Neuron (in vitro differentiated cells): ENCODE measurements at regions not wholly inside any gene's neighbourhood (a gene's known extent, or its start where the extent isn't known, plus 50 kb on each side); places are given as distances from the start of the nearest gene placed in this dataset.
"Not testable (repeated sequence)": the region's sequence is repeated elsewhere in the genome, so short reads cannot be mapped to it uniquely, and the experiment has no call there.

Source experiments
- H2AFZ ChIP-seq: one replicate; pipeline ENCODE4 v1.6.1; 2013; ENCODE audit warnings: low read depth, mild to moderate bottlenecking, inconsistent platforms, low read length, moderate library complexity
- H3K27me3 ChIP-seq: one replicate; pipeline ENCODE4 v1.6.1; 2013; ENCODE audit warnings: low read length; ENCODE audit not compliant: insufficient read depth
- H3K36me3 ChIP-seq: one replicate; pipeline ENCODE4 v1.6.1; 2013; ENCODE audit warnings: low read length; ENCODE audit not compliant: insufficient read depth
- H3K4me1 ChIP-seq: one replicate; pipeline ENCODE4 v1.6.1; 2013; ENCODE audit warnings: low read length; ENCODE audit not compliant: insufficient read depth
- H3K4me3 ChIP-seq: 2 replicates; pipeline ENCODE4 v1.5.1; 2013; ENCODE audit warnings: mild to moderate bottlenecking, low read length, moderate library complexity
- H3K9me3 ChIP-seq: one replicate; pipeline ENCODE4 v1.6.1; 2013; ENCODE audit warnings: low read length

- H3K4me3 ChIP-seq, result no peak overlapping the region
- H3K27me3 ChIP-seq, result no peaks in the 10 kb centered on the region
- no peaks in the 10 kb centered on the region for H3K36me3 ChIP-seq
- H2AFZ ChIP-seq, result no peak overlapping the region
- H3K9me3 ChIP-seq, result peaks cover 2% of the 10 kb centered on the region
- H3K4me1 ChIP-seq, result peaks cover 3% of the 10 kb centered on the region
Measured at GRCh38 chr1:204002614-204003013, 70.3 kb upstream of the SOX13 start.

- no peaks in the 10 kb centered on the region for H3K27me3 ChIP-seq
- H3K9me3 ChIP-seq, result peaks cover 2% of the 10 kb centered on the region
- H3K4me3 ChIP-seq, result no peak overlapping the region
- H2AFZ ChIP-seq, result no peak overlapping the region
- H3K4me1 ChIP-seq, result no peaks in the 10 kb centered on the region
- no peaks in the 10 kb centered on the region for H3K36me3 ChIP-seq
Measured at GRCh38 chr1:204003536-204003935, 69.4 kb upstream of the SOX13 start.

- Histone ChIP-seq H3K36me3 (no peaks in the 10 kb centered on the region), H3K4me3 (no peak overlapping the region), H3K4me1 (peaks cover 5% of the 10 kb centered on the region), H2AFZ (no peak overlapping the region), H3K9me3 (no peaks in the 10 kb centered on the region), H3K27me3 (no peaks in the 10 kb centered on the region)
Measured at GRCh38 chr1:204011426-204011825, 61.5 kb upstream of the SOX13 start.

- peaks cover 5% of the 10 kb centered on the region for H3K4me1 ChIP-seq
- H3K4me3 ChIP-seq, result no peak overlapping the region
- peak overlapping the region; percentile 33 for H2AFZ ChIP-seq
- no peaks in the 10 kb centered on the region for H3K27me3 ChIP-seq
- no peaks in the 10 kb centered on the region for H3K36me3 ChIP-seq
- H3K9me3 ChIP-seq, result no peaks in the 10 kb centered on the region
Measured at GRCh38 chr1:204013052-204013451, 59.9 kb upstream of the SOX13 start.

GRCh38 chr1:204014336-204014735, 58.6 kb upstream of the SOX13 start:
- H3K9me3 ChIP-seq, result no peaks in the 10 kb centered on the region
- H3K36me3 ChIP-seq, result no peaks in the 10 kb centered on the region
- H3K4me3 ChIP-seq, result no peak overlapping the region
- H3K4me1 ChIP-seq, result peaks cover 5% of the 10 kb centered on the region
- H3K27me3 ChIP-seq, result no peaks in the 10 kb centered on the region
- H2AFZ ChIP-seq, result no peak overlapping the region

GRCh38 chr1:204014961-204015360, 58.0 kb upstream of the SOX13 start:
- not testable (repeated sequence) for H3K9me3 ChIP-seq

GRCh38 chr1:204017032-204017431, 55.9 kb upstream of the SOX13 start:
- Histone ChIP-seq H3K27me3 (no peaks in the 10 kb centered on the region), H3K4me1 (peaks cover 5% of the 10 kb centered on the region), H2AFZ (no peak overlapping the region), H3K36me3 (no peaks in the 10 kb centered on the region), H3K4me3 (no peak overlapping the region), H3K9me3 (peaks cover 2% of the 10 kb centered on the region)

More at GRCh38 chr1:204014961-204015360, 58.0 kb upstream of the SOX13 start:
- H3K4me1 ChIP-seq, H3K36me3 ChIP-seq, H3K27me3 ChIP-seq, H2AFZ ChIP-seq, H3K4me3 ChIP-seq: not testable (repeated sequence)

GRCh38 chr1:204018460-204018859, 54.5 kb upstream of the SOX13 start:
- H3K4me1 ChIP-seq, result no peaks in the 10 kb centered on the region
- H3K4me3 ChIP-seq, result no peak overlapping the region
- no peaks in the 10 kb centered on the region for H3K36me3 ChIP-seq
- H3K9me3 ChIP-seq, result peaks cover 2% of the 10 kb centered on the region
- H3K27me3 ChIP-seq, result no peaks in the 10 kb centered on the region
- H2AFZ ChIP-seq, result no peak overlapping the region
